ENCODE measurements at regions not wholly inside any gene's neighbourhood (a gene's known extent, or its start where the extent isn't known, plus 50 kb on each side); places are given as distances from the start of the nearest gene placed in this dataset.
"Not testable (repeated sequence)": the region's sequence is repeated elsewhere in the genome, so short reads cannot be mapped to it uniquely, and the experiment has no call there.

DNA sequence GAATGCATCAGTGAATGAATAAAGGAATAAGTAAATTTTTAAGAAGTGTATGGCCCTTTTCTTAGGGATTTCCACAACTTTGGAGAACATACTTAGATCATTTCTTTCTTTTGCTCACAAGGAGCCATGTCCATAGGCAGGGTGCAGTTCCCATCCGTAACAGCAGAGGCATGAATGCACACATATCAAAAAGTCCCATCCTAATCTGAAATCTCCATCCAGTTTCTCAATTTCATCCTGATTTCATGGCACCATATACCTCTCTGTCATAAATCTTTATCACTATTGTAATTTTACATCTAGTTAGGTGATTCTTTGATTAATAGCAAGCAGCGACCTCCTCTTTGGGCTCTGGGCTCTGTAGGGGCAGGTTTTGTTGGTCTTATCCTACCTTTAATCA, 359.2 kb downstream of the RRAGC start:
- no peak for TF ChIP-seq POLR2A (IDR thresholded peaks at IDR 0.05)
- peak in 4 of 6 experiments; percentile 45 to 65 (median 54) for TF ChIP-seq CTCF (IDR thresholded peaks at IDR 0.05)
- Histone ChIP-seq H3K4me3 (no peak overlapping the region), H3K9me3 (no peaks in the 10 kb centered on the region), H3K27me3 (peaks cover 0 to 23% (median 0%) of the 10 kb centered on the region in 4 donors), H3K36me3 (no peaks in the 10 kb centered on the region), H3K4me1 (no peaks in the 10 kb centered on the region), H3K27ac (no peak overlapping the region)
- 93 to 97% methylated on average over 2 of the region's 2 CpGs for WGBS, 2 donors
- DNase-seq = no peak
- intact Hi-C loops (cut with DNase I) = no loop called here

- TF ChIP-seq POLR2A (IDR thresholded peaks at IDR 0.05) (no peak), CTCF (IDR thresholded peaks at IDR 0.05) (no peak)
- intact Hi-C loops (cut with DNase I) = no loop called here
- no peaks in the 10 kb centered on the region for H3K9me3 ChIP-seq
- no peaks in the 10 kb centered on the region for H3K36me3 ChIP-seq
- DNase-seq = no peak
- no peak overlapping the region for H3K27ac ChIP-seq
- H3K27me3 ChIP-seq = peaks cover 0 to 15% (median 0%) of the 10 kb centered on the region in 4 donors
- H3K4me3 ChIP-seq = no peak overlapping the region
- no peaks in the 10 kb centered on the region for H3K4me1 ChIP-seq
- WGBS, 2 donors = 32 to 74% methylated on average over 3 to 7 of the region's 7 CpGs
Measured at GRCh38 chr1:38498686-38499085, 360.9 kb downstream of the RRAGC start.

GRCh38 chr1:38497921-38498656, 361.5 kb downstream of the RRAGC start:
- Histone ChIP-seq H3K27me3 (peaks cover 0 to 9% (median 0%) of the 10 kb centered on the region in 4 donors), H3K4me1 (no peaks in the 10 kb centered on the region), H3K36me3 (no peaks in the 10 kb centered on the region), H3K9me3 (no peaks in the 10 kb centered on the region), H3K27ac (no peak overlapping the region), H3K4me3 (no peak overlapping the region)
- TF ChIP-seq POLR2A (IDR thresholded peaks at IDR 0.05) (no peak), CTCF (IDR thresholded peaks at IDR 0.05) (no peak)
- 40 to 43% methylated on average over 7 of the region's 7 CpGs for WGBS, 2 donors
- no peak for DNase-seq
- intact Hi-C loops (cut with DNase I) = no loop called here

GRCh38 chr1:38493306-38493705, 366.3 kb downstream of the RRAGC start:
- DNase-seq; H3K4me3 ChIP-seq; intact Hi-C loops (cut with DNase I); H3K27ac ChIP-seq; H3K9me3 ChIP-seq; H3K4me1 ChIP-seq; H3K36me3 ChIP-seq: not testable (repeated sequence)
- peaks cover 0 to 17% (median 0%) of the 10 kb centered on the region in 4 donors for H3K27me3 ChIP-seq
- 65 to 71% methylated on average over 3 of the region's 3 CpGs for WGBS, 2 donors

- no peak overlapping the region for H3K4me3 ChIP-seq
- H3K36me3 ChIP-seq = no peaks in the 10 kb centered on the region
- intact Hi-C loops (cut with DNase I) = no loop called here
- 80% methylated on average over 4 of the region's 6 CpGs; no CpG with 5 or more reads in 1 of the 2 donors for WGBS, 2 donors
- DNase-seq = no peak
- no peak for TF ChIP-seq POLR2A (IDR thresholded peaks at IDR 0.05)
- peak in 5 of 6 experiments; percentile 10 to 48 (median 35) for TF ChIP-seq CTCF (IDR thresholded peaks at IDR 0.05)
- peaks cover 0 to 27% (median 0%) of the 10 kb centered on the region in 4 donors for H3K27me3 ChIP-seq
- H3K27ac ChIP-seq = no peak overlapping the region
- no peaks in the 10 kb centered on the region for H3K4me1 ChIP-seq
- H3K9me3 ChIP-seq = no peaks in the 10 kb centered on the region
Measured at GRCh38 chr1:38489844-38490270, 369.7 kb downstream of the RRAGC start.
